GM23338 (cell line): ENCODE measurements at regions not wholly inside any gene's neighbourhood (a gene's known extent, or its start where the extent isn't known, plus 50 kb on each side); places are given as distances from the start of the nearest gene placed in this dataset.

Experiments
- ATAC-seq: fragments of 200-7000 bp; cut with Tn5 transposase; 3 replicates; pipeline ENCODE4 v1.9.1; 2020
- DNase-seq: peaks from one replicate; pipeline ENCODE4 v3.0.0-alpha.2; 2015; ENCODE audit warnings: low spot score
- H2AFZ ChIP-seq: fragments of 200-600 bp; sonication (generic); 2 replicates; pipeline ENCODE4 v1.8.0; 2016; ENCODE audit warnings: antibody characterized with exemption, mild to moderate bottlenecking, moderate library complexity
- H3F3A ChIP-seq: fragments of 200-600 bp; sonication (generic); replicated peaks from 2 replicates; pipeline ENCODE4 v1.8.0; 2017; ENCODE audit warnings: antibody characterized with exemption, mixed run types, low read depth
- H3K27ac ChIP-seq: fragments of 200-600 bp; sonication (generic); 2 replicates; pipeline ENCODE4 v1.6.1; 2016; ENCODE audit warnings: low read depth
- H3K27me3 ChIP-seq: fragments of 200-600 bp; sonication (generic); 2 replicates; pipeline ENCODE4 v1.8.0; 2016; ENCODE audit warnings: mild to moderate bottlenecking, mixed run types, moderate library complexity; ENCODE audit not compliant: insufficient read depth
- H3K36me3 ChIP-seq: fragments of 200-600 bp; sonication (generic); 2 replicates; pipeline ENCODE4 v1.8.0; 2016; ENCODE audit warnings: mild to moderate bottlenecking; ENCODE audit not compliant: insufficient read depth
- H3K4me1 ChIP-seq: fragments of 200-600 bp; sonication (generic); 2 replicates; pipeline ENCODE4 v1.8.0; 2016; ENCODE audit warnings: mild to moderate bottlenecking, moderate library complexity; ENCODE audit not compliant: insufficient read depth
- H3K4me2 ChIP-seq: fragments of 200-600 bp; sonication (generic); 2 replicates; pipeline ENCODE4 v1.7.1; 2017; ENCODE audit warnings: mixed run types
- H3K4me3 ChIP-seq: fragments of 200-600 bp; sonication (generic); 2 replicates; pipeline ENCODE4 v1.6.1; 2016; ENCODE audit warnings: mixed run types
- H3K79me2 ChIP-seq: fragments of 200-600 bp; sonication (generic); replicated peaks from 2 replicates; pipeline ENCODE4 v1.8.0; 2017; ENCODE audit warnings: mild to moderate bottlenecking; ENCODE audit not compliant: insufficient read depth
- H3K9me2 ChIP-seq: fragments of 200-600 bp; sonication (generic); 2 replicates; pipeline ENCODE4 v1.8.0; 2017; ENCODE audit not compliant: insufficient read depth
- H4K20me1 ChIP-seq: fragments of 200-600 bp; sonication (generic); replicated peaks from 2 replicates; pipeline ENCODE4 v1.8.0; 2017; ENCODE audit warnings: mild to moderate bottlenecking; ENCODE audit not compliant: insufficient read depth
- H3K27ac Mint-ChIP-seq: 2 replicates; pipeline ENCODE4 v1.8.0; 2020; ENCODE audit warnings: inconsistent platforms, mild to moderate bottlenecking, moderate library complexity, mixed read lengths
- H3K27me3 Mint-ChIP-seq: 3 replicates; pipeline ENCODE4 v1.8.0; 2022; ENCODE audit warnings: low read depth, mild to moderate bottlenecking, moderate library complexity, mixed read lengths, inconsistent platforms; ENCODE audit not compliant: insufficient read depth, poor library complexity
- H3K36me3 Mint-ChIP-seq: 3 replicates; pipeline ENCODE4 v1.8.0; 2021; ENCODE audit warnings: low read depth, mild to moderate bottlenecking, inconsistent platforms, moderate library complexity, mixed read lengths
- H3K4me1 Mint-ChIP-seq: 3 replicates; pipeline ENCODE4 v1.8.0; 2020; ENCODE audit warnings: mild to moderate bottlenecking, inconsistent platforms, mixed read lengths
- H3K4me3 Mint-ChIP-seq: 3 replicates; pipeline ENCODE4 v1.8.0; 2021; ENCODE audit warnings: moderate library complexity, mild to moderate bottlenecking, inconsistent platforms, mixed read lengths
- H3K9me3 Mint-ChIP-seq: 3 replicates; pipeline ENCODE4 v1.8.0; 2020; ENCODE audit warnings: moderate library complexity, mild to moderate bottlenecking, inconsistent platforms, mixed read lengths
- CREB1 ChIP-seq: fragments of 250-450 bp; sonication (Bioruptor Pico); IDR thresholded peaks from 2 replicates; pipeline ENCODE4 v1.5.0; 2020; ENCODE audit warnings: low read depth, mild to moderate bottlenecking, moderate library complexity
- ETS1 ChIP-seq: IDR thresholded peaks from 2 replicates; pipeline ENCODE4 v1.6.1; 2016; ENCODE audit warnings: antibody characterized with exemption
- EZH2 ChIP-seq: fragments of 200-600 bp; sonication (generic); IDR thresholded peaks from one replicate; pipeline ENCODE4 v1.8.0; 2017; ENCODE audit warnings: antibody characterized with exemption, mild to moderate bottlenecking, low read depth; ENCODE audit not compliant: unreplicated experiment
- EZH2phosphoT487 ChIP-seq: fragments of 200-600 bp; sonication (generic); IDR thresholded peaks from one replicate; pipeline ENCODE4 v1.8.1; 2018; ENCODE audit warnings: antibody characterized with exemption; ENCODE audit not compliant: unreplicated experiment
- JUNB ChIP-seq: IDR thresholded peaks from one replicate; pipeline ENCODE4 v1.6.1; 2016; ENCODE audit warnings: antibody characterized with exemption; ENCODE audit not compliant: unreplicated experiment
- NANOG ChIP-seq: IDR thresholded peaks from 2 replicates; pipeline ENCODE4 v1.6.1; 2016; ENCODE audit warnings: antibody characterized with exemption, borderline replicate concordance
- STAT1 ChIP-seq: IDR thresholded peaks from one replicate; pipeline ENCODE4 v1.6.1; 2016; ENCODE audit warnings: antibody characterized with exemption; ENCODE audit not compliant: unreplicated experiment
- ZNF114 ChIP-seq: fragments of 250-450 bp; sonication (Bioruptor Pico); IDR thresholded peaks from 2 replicates; pipeline ENCODE4 v1.5.0; 2020; ENCODE audit warnings: mild to moderate bottlenecking, moderate library complexity
- ZNF331 ChIP-seq: fragments of 250-450 bp; sonication (Bioruptor Pico); IDR thresholded peaks from 2 replicates; pipeline ENCODE4 v1.5.0; 2020; ENCODE audit warnings: low read depth, mild to moderate bottlenecking, moderate library complexity
- ZNF462 ChIP-seq: fragments of 250-450 bp; sonication (Bioruptor Pico); IDR thresholded peaks from 2 replicates; pipeline ENCODE4 v1.5.0; 2020; ENCODE audit warnings: mild to moderate bottlenecking, moderate library complexity
- TF ChIP-seq, protein P1 (sequence below), 2 experiments: fragments of 200-600 bp in 1 of 2; sonication (generic) in 1 of 2; conservative IDR thresholded peaks; 2 replicates each; pipeline versions ENCODE4 v1.5.1 to v1.6.1; 2016 to 2017; ENCODE audit warnings: antibody characterized with exemption in 2 of 2, low read depth in 2 of 2, mild to moderate bottlenecking in 2 of 2, moderate library complexity in 1 of 2
- TF ChIP-seq, protein P2 (sequence below): IDR thresholded peaks from one replicate; pipeline ENCODE4 v1.6.1; 2018; ENCODE audit warnings: antibody characterized with exemption; ENCODE audit not compliant: unreplicated experiment

DNA sequence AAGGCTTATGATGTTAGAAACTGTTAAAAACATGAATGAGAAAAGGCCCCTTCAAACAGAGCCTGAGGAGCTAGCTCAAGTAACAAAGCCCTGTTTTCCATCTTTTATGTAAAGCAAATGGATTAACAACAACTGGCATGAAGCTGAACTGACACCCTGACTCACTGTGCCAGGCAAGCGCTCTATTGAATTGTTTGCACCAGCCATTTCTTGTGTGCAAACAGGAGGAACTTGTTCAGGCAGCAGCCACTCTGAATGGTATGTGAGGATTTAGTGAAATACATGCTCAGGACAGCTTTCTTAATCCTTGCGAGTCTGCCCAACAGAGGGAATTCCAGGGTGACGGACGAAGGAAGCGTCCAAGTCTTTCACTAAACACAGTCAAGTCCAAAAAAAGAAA is 291.1 kb upstream of the ADGRL2 start (continued):
- TF ChIP-seq, protein P1, sequence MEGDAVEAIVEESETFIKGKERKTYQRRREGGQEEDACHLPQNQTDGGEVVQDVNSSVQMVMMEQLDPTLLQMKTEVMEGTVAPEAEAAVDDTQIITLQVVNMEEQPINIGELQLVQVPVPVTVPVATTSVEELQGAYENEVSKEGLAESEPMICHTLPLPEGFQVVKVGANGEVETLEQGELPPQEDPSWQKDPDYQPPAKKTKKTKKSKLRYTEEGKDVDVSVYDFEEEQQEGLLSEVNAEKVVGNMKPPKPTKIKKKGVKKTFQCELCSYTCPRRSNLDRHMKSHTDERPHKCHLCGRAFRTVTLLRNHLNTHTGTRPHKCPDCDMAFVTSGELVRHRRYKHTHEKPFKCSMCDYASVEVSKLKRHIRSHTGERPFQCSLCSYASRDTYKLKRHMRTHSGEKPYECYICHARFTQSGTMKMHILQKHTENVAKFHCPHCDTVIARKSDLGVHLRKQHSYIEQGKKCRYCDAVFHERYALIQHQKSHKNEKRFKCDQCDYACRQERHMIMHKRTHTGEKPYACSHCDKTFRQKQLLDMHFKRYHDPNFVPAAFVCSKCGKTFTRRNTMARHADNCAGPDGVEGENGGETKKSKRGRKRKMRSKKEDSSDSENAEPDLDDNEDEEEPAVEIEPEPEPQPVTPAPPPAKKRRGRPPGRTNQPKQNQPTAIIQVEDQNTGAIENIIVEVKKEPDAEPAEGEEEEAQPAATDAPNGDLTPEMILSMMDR (conservative IDR thresholded peaks at IDR 0.05; ENCODE audit: low read depth in 2 of 2): no peak
- TF ChIP-seq JUNB: no peak
- TF ChIP-seq ETS1: no peak
- TF ChIP-seq ZNF114 (CRISPR knock-in tag): no peak
- TF ChIP-seq, protein P2, sequence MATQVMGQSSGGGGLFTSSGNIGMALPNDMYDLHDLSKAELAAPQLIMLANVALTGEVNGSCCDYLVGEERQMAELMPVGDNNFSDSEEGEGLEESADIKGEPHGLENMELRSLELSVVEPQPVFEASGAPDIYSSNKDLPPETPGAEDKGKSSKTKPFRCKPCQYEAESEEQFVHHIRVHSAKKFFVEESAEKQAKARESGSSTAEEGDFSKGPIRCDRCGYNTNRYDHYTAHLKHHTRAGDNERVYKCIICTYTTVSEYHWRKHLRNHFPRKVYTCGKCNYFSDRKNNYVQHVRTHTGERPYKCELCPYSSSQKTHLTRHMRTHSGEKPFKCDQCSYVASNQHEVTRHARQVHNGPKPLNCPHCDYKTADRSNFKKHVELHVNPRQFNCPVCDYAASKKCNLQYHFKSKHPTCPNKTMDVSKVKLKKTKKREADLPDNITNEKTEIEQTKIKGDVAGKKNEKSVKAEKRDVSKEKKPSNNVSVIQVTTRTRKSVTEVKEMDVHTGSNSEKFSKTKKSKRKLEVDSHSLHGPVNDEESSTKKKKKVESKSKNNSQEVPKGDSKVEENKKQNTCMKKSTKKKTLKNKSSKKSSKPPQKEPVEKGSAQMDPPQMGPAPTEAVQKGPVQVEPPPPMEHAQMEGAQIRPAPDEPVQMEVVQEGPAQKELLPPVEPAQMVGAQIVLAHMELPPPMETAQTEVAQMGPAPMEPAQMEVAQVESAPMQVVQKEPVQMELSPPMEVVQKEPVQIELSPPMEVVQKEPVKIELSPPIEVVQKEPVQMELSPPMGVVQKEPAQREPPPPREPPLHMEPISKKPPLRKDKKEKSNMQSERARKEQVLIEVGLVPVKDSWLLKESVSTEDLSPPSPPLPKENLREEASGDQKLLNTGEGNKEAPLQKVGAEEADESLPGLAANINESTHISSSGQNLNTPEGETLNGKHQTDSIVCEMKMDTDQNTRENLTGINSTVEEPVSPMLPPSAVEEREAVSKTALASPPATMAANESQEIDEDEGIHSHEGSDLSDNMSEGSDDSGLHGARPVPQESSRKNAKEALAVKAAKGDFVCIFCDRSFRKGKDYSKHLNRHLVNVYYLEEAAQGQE: no peak

DNA sequence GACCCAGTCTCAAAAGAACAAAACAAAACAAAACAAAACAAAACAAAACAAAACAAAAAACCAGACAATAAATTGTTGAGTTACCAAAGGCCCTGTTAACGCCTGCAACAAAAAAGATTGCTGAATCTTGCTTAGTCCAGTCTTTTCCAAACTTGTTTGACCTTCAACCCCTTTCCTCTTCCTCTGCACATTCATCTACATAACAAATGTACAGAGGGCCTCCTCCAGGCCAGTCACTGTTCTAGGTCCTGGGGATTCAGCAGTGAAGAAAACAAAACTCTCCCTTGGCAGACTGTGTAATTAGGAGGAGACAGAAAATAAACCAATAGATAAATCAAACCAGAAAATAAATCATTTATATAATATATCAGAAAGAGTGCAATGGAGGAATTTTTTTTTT is 294.0 kb upstream of the ADGRL2 start:
- Histone ChIP-seq H3K79me2 (no peaks in the 10 kb centered on the region), H2AFZ (no peak overlapping the region), H3F3A (no peaks in the 10 kb centered on the region), H3K27me3 (no peaks in the 10 kb centered on the region), H4K20me1 (no peaks in the 10 kb centered on the region), H3K36me3 (no peaks in the 10 kb centered on the region), H3K4me2 (no peak overlapping the region), H3K4me3 (no peak overlapping the region), H3K9me2 (peaks cover 2% of the 10 kb centered on the region; the same call in 1 of the 2 replicates), H3K4me1 (peaks cover 45% of the 10 kb centered on the region), H3K27ac (no peak overlapping the region)
- Mint-ChIP-seq H3K4me1 (peaks cover 39% of the 10 kb centered on the region), H3K9me3 (peaks cover 13% of the 10 kb centered on the region), H3K27me3 (peaks cover 4% of the 10 kb centered on the region), H3K4me3 (no peak overlapping the region), H3K27ac (no peak overlapping the region), H3K36me3 (peaks cover 13% of the 10 kb centered on the region)
- ATAC-seq (peak; percentile 35; the same call in 2 of the 3 replicates), DNase-seq (no peak)
- TF ChIP-seq NANOG: no peak
- TF ChIP-seq EZH2phosphoT487: no peak
- TF ChIP-seq ZNF114 (CRISPR knock-in tag): no peak
- no peak for TF ChIP-seq ZNF462 (CRISPR knock-in tag)
- no peak for TF ChIP-seq CREB1
- no peak for TF ChIP-seq STAT1
- TF ChIP-seq JUNB: no peak
- TF ChIP-seq ZNF331 (CRISPR knock-in tag): no peak
- TF ChIP-seq EZH2: no peak
